Trophoblast cell (in vitro differentiated cells and primary cell): ENCODE measurements at regions not wholly inside any gene's neighbourhood (a gene's known extent, or its start where the extent isn't known, plus 50 kb on each side); places are given as distances from the start of the nearest gene placed in this dataset.

Source experiments
- DNase-seq, 2 donors: peaks; one replicate each; pipeline ENCODE4 v3.0.0-alpha.2; 2016
- H2AFZ ChIP-seq: 2 replicates; pipeline ENCODE4 v1.6.1; 2013; ENCODE audit warnings: low read length, moderate library complexity, mild to moderate bottlenecking; ENCODE audit not compliant: insufficient read depth, poor library complexity
- H2AK5ac ChIP-seq: 2 replicates; pipeline ENCODE4 v1.6.1; 2013; ENCODE audit warnings: mild to moderate bottlenecking, low read length
- H2BK120ac ChIP-seq: 2 replicates; pipeline ENCODE4 v1.6.1; 2013; ENCODE audit warnings: low read length, mild to moderate bottlenecking, moderate library complexity; ENCODE audit not compliant: insufficient read depth, poor library complexity
- H2BK12ac ChIP-seq: 2 replicates; pipeline ENCODE4 v1.6.1; 2013; ENCODE audit warnings: mild to moderate bottlenecking, low read length, moderate library complexity
- H2BK5ac ChIP-seq: 2 replicates; pipeline ENCODE4 v1.6.1; 2013; ENCODE audit warnings: low read length, low read depth, moderate library complexity, mild to moderate bottlenecking; ENCODE audit not compliant: poor library complexity
- H3K14ac ChIP-seq: 2 replicates; pipeline ENCODE4 v1.6.1; 2013; ENCODE audit warnings: mild to moderate bottlenecking, low read length
- H3K18ac ChIP-seq: 2 replicates; pipeline ENCODE4 v1.6.1; 2013; ENCODE audit warnings: mild to moderate bottlenecking, low read length
- H3K23ac ChIP-seq: 2 replicates; pipeline ENCODE4 v1.6.1; 2013; ENCODE audit warnings: low read length
- H3K27ac ChIP-seq: 2 replicates; pipeline ENCODE4 v1.5.1; 2013; ENCODE audit warnings: low read depth, mild to moderate bottlenecking, inconsistent platforms, low read length, moderate library complexity
- H3K27me3 ChIP-seq: 2 replicates; pipeline ENCODE4 v1.6.1; 2013; ENCODE audit warnings: inconsistent platforms, mild to moderate bottlenecking, low read length, moderate library complexity; ENCODE audit not compliant: insufficient read depth
- H3K36me3 ChIP-seq, 2 experiments: 1 replicate in 1 of 2; 2 replicates in 1 of 2; pipeline ENCODE4 v1.6.1; 2013; ENCODE audit warnings: low read length in 2 of 2, mild to moderate bottlenecking in 2 of 2, moderate library complexity in 1 of 2; ENCODE audit not compliant: insufficient read depth in 2 of 2, control insufficient read depth in 1 of 2
- H3K4ac ChIP-seq: 2 replicates; pipeline ENCODE4 v1.6.1; 2013; ENCODE audit warnings: low read depth, mild to moderate bottlenecking, low read length, moderate library complexity
- H3K4me1 ChIP-seq, 2 experiments: 1 replicate in 1 of 2; 2 replicates in 1 of 2; pipeline ENCODE4 v1.6.1; 2013; ENCODE audit warnings: low read length in 2 of 2, mild to moderate bottlenecking in 2 of 2, moderate library complexity in 1 of 2; ENCODE audit not compliant: insufficient read depth in 2 of 2, control insufficient read depth in 1 of 2
- H3K4me2 ChIP-seq: 2 replicates; pipeline ENCODE4 v1.6.1; 2013; ENCODE audit warnings: inconsistent platforms, mild to moderate bottlenecking, low read length, moderate library complexity
- H3K4me3 ChIP-seq: 2 replicates; pipeline ENCODE4 v1.5.1; 2013; ENCODE audit warnings: mild to moderate bottlenecking, low read depth, low read length, inconsistent platforms
- H3K79me1 ChIP-seq: one replicate; pipeline ENCODE4 v1.6.1; 2013; ENCODE audit warnings: low read length
- H3K79me2 ChIP-seq: 2 replicates; pipeline ENCODE4 v1.6.1; 2013; ENCODE audit warnings: low read length, mild to moderate bottlenecking; ENCODE audit not compliant: control insufficient read depth, insufficient read depth, poor library complexity
- H3K9ac ChIP-seq: 2 replicates; pipeline ENCODE4 v1.6.1; 2013; ENCODE audit warnings: mild to moderate bottlenecking, low read length
- H3K9me3 ChIP-seq: 2 replicates; pipeline ENCODE4 v1.6.1; 2013; ENCODE audit warnings: low read depth, mild to moderate bottlenecking, control low read depth, inconsistent platforms, low read length; ENCODE audit not compliant: insufficient read depth
- H4K12ac ChIP-seq: 2 replicates; pipeline ENCODE4 v1.6.1; 2013; ENCODE audit warnings: low read depth, mild to moderate bottlenecking, low read length, moderate library complexity
- H4K8ac ChIP-seq: 2 replicates; pipeline ENCODE4 v1.6.1; 2013; ENCODE audit warnings: low read depth, mild to moderate bottlenecking, low read length, moderate library complexity
- H4K91ac ChIP-seq: one replicate; pipeline ENCODE4 v1.6.1; 2013; ENCODE audit warnings: low read depth, mild to moderate bottlenecking, low read length, moderate library complexity
- WGBS: extraction: QIAGEN DNeasy Blood & Tissue Kit; methylation state at CpG from one replicate; pipeline ENCODE4 v1.1.7; 2013; ENCODE audit warnings: missing lambda C conversion rate; ENCODE audit not compliant: insufficient read length, insufficient coverage; ENCODE audit errors: extremely low coverage; 5-methylcytosine and 5-hydroxymethylcytosine counted together

GRCh38 chr2:16284941-16285625 is 344.7 kb downstream of the MYCN start:
- DNase-seq, result no peak
- H3K4ac ChIP-seq, result no peak overlapping the region
- H3K27me3 ChIP-seq, result no peaks in the 10 kb centered on the region
- no peak overlapping the region for H2BK5ac ChIP-seq
- H3K23ac ChIP-seq, result no peak overlapping the region
- no peak overlapping the region for H4K91ac ChIP-seq
- H3K36me3 ChIP-seq, result no peaks in the 10 kb centered on the region
- H3K79me1 ChIP-seq, result peaks cover 2% of the 10 kb centered on the region
- H2BK120ac ChIP-seq, result no peak overlapping the region
- no peak overlapping the region for H3K18ac ChIP-seq
- H2AFZ ChIP-seq, result no peak overlapping the region
- no peak overlapping the region for H3K4me3 ChIP-seq
- no peaks in the 10 kb centered on the region for H3K79me2 ChIP-seq
- H3K9ac ChIP-seq, result no peak overlapping the region
- H3K14ac ChIP-seq, result no peak overlapping the region
- H4K12ac ChIP-seq, result no peak overlapping the region
- H2BK12ac ChIP-seq, result no peak overlapping the region
- peaks cover 2% of the 10 kb centered on the region for H3K9me3 ChIP-seq
- no CpG with 5 or more reads among the region's 12 CpGs for WGBS
- no peak overlapping the region for H4K8ac ChIP-seq
- no peak overlapping the region for H3K27ac ChIP-seq
- H2AK5ac ChIP-seq, result no peak overlapping the region
- H3K4me1 ChIP-seq, result peaks cover 2 to 4% of the 10 kb centered on the region in 2 experiments
- H3K4me2 ChIP-seq, result no peak overlapping the region

- H3K18ac ChIP-seq, result no peak overlapping the region
- H3K36me3 ChIP-seq, result no peaks in the 10 kb centered on the region
- no peak overlapping the region for H2AFZ ChIP-seq
- H3K4ac ChIP-seq, result no peak overlapping the region
- H4K12ac ChIP-seq, result no peak overlapping the region
- H3K4me1 ChIP-seq, result peaks cover 2 to 5% of the 10 kb centered on the region in 2 experiments
- peak in 1 of 2 donors; percentile 16 for DNase-seq
- H3K9me3 ChIP-seq, result peaks cover 2% of the 10 kb centered on the region
- no peak overlapping the region for H3K27ac ChIP-seq
- H4K8ac ChIP-seq, result no peak overlapping the region
- H3K79me1 ChIP-seq, result peaks cover 2% of the 10 kb centered on the region
- no peak overlapping the region for H2AK5ac ChIP-seq
- H4K91ac ChIP-seq, result no peak overlapping the region
- H3K14ac ChIP-seq, result no peak overlapping the region
- H2BK12ac ChIP-seq, result no peak overlapping the region
- H2BK5ac ChIP-seq, result no peak overlapping the region
- no peak overlapping the region for H2BK120ac ChIP-seq
- no peak overlapping the region for H3K4me3 ChIP-seq
- no peaks in the 10 kb centered on the region for H3K79me2 ChIP-seq
- no peaks in the 10 kb centered on the region for H3K27me3 ChIP-seq
- no CpG with 5 or more reads among the region's 10 CpGs for WGBS
- H3K9ac ChIP-seq, result no peak overlapping the region
- H3K23ac ChIP-seq, result no peak overlapping the region
- H3K4me2 ChIP-seq, result no peak overlapping the region
Observed at GRCh38 chr2:16283071-16283850, 342.9 kb downstream of the MYCN start.

GRCh38 chr2:16282511-16282910 is 342.2 kb downstream of the MYCN start:
- no peak overlapping the region for H4K91ac ChIP-seq
- H3K36me3 ChIP-seq, result no peaks in the 10 kb centered on the region
- no peak overlapping the region for H3K18ac ChIP-seq
- H2BK120ac ChIP-seq, result no peak overlapping the region
- peaks cover 2% of the 10 kb centered on the region for H3K79me1 ChIP-seq
- H3K27ac ChIP-seq, result no peak overlapping the region
- no peak overlapping the region for H3K23ac ChIP-seq
- no peaks in the 10 kb centered on the region for H3K27me3 ChIP-seq
- WGBS, result no CpG with 5 or more reads among the region's 2 CpGs
- DNase-seq, result no peak
- H3K79me2 ChIP-seq, result no peaks in the 10 kb centered on the region
- H3K4me3 ChIP-seq, result no peak overlapping the region
- H3K9me3 ChIP-seq, result peaks cover 2% of the 10 kb centered on the region
- no peak overlapping the region for H2AFZ ChIP-seq
- no peak overlapping the region for H3K9ac ChIP-seq
- no peak overlapping the region for H2BK5ac ChIP-seq
- H4K8ac ChIP-seq, result no peak overlapping the region
- H3K14ac ChIP-seq, result no peak overlapping the region
- no peak overlapping the region for H2AK5ac ChIP-seq
- H2BK12ac ChIP-seq, result no peak overlapping the region
- H3K4me1 ChIP-seq, result peaks cover 2 to 5% of the 10 kb centered on the region in 2 experiments
- no peak overlapping the region for H4K12ac ChIP-seq
- no peak overlapping the region for H3K4ac ChIP-seq
- H3K4me2 ChIP-seq, result no peak overlapping the region

GRCh38 chr2:16281451-16282335 is 341.3 kb downstream of the MYCN start:
- H2AK5ac ChIP-seq, result no peak overlapping the region
- H2BK12ac ChIP-seq, result peak overlapping the region; percentile 29
- no peak overlapping the region for H3K27ac ChIP-seq
- H3K18ac ChIP-seq, result no peak overlapping the region
- no peak overlapping the region for H2BK120ac ChIP-seq
- H3K36me3 ChIP-seq, result no peaks in the 10 kb centered on the region
- H3K14ac ChIP-seq, result no peak overlapping the region
- no peak overlapping the region for H3K9ac ChIP-seq
- H3K79me1 ChIP-seq, result peaks cover 2% of the 10 kb centered on the region
- H4K8ac ChIP-seq, result no peak overlapping the region
- no peak overlapping the region for H2BK5ac ChIP-seq
- peak in 1 of 2 donors; percentile 68 for DNase-seq
- H3K79me2 ChIP-seq, result no peaks in the 10 kb centered on the region
- H4K12ac ChIP-seq, result no peak overlapping the region
- H3K23ac ChIP-seq, result no peak overlapping the region
- H3K27me3 ChIP-seq, result no peaks in the 10 kb centered on the region
- H2AFZ ChIP-seq, result no peak overlapping the region
- no peak overlapping the region for H3K4me2 ChIP-seq
- no peak overlapping the region for H3K4me3 ChIP-seq
- peaks cover 2 to 5% of the 10 kb centered on the region in 2 experiments for H3K4me1 ChIP-seq
- no CpG with 5 or more reads among the region's 20 CpGs for WGBS
- peaks cover 2% of the 10 kb centered on the region for H3K9me3 ChIP-seq
- H3K4ac ChIP-seq, result no peak overlapping the region
- H4K91ac ChIP-seq, result no peak overlapping the region
